ENCODE measurements at regions not wholly inside any gene's neighbourhood (a gene's known extent, or its start where the extent isn't known, plus 50 kb on each side); places are given as distances from the start of the nearest gene placed in this dataset.

GRCh38 chr16:58789351-58789750 lies 55.2 kb upstream of the GOT2 start:
- TF ChIP-seq REST (IDR thresholded peaks at IDR 0.05) (no peak), CTCF (IDR thresholded peaks at IDR 0.05; ENCODE audit: low read depth, low read length, missing input control) (no peak), HNF4A (conservative IDR thresholded peaks at IDR 0.05) (no peak), SP1 (IDR thresholded peaks at IDR 0.05) (no peak), ATF3 (IDR thresholded peaks at IDR 0.05) (no peak), MAX (IDR thresholded peaks at IDR 0.05) (no peak), JUND (IDR thresholded peaks at IDR 0.05) (no peak), TAF1 (conservative IDR thresholded peaks at IDR 0.05) (no peak), EGR1 (IDR thresholded peaks at IDR 0.05; ENCODE audit: low read depth in 2 of 2) (no peak), HNF4G (IDR thresholded peaks at IDR 0.05) (no peak), RXRA (IDR thresholded peaks at IDR 0.05) (no peak), RAD21 (IDR thresholded peaks at IDR 0.05) (no peak), GABPA (IDR thresholded peaks at IDR 0.05 in 1 of 2, conservative IDR thresholded peaks at IDR 0.05 in 1 of 2) (no peak), YY1 (IDR thresholded peaks at IDR 0.05) (no peak)

All from liver (tissue), 3 donors.